NCI-H187 (cell line): ENCODE measurements at regions not wholly inside any gene's neighbourhood (a gene's known extent, or its start where the extent isn't known, plus 50 kb on each side); places are given as distances from the start of the nearest gene placed in this dataset.
"Not testable (repeated sequence)": the region's sequence is repeated elsewhere in the genome, so short reads cannot be mapped to it uniquely, and the experiment has no call there.

Experiments used
- DNase-seq, 2 experiments: peaks; one replicate each; lab custom pipeline; 2025; lab: John Stamatoyannopoulos, UW

GRCh38 chrX:63581906-63582305 is 203.1 kb downstream of the ARHGEF9 start:
- DNase-seq, result no peak

GRCh38 chrX:63581398-63581797 is 203.6 kb downstream of the ARHGEF9 start:
- no peak for DNase-seq

- DNase-seq, result no peak
These were observed 208.5 kb downstream of the ARHGEF9 start for GRCh38 chrX:63576533-63576932.

- DNase-seq, result not testable (repeated sequence)
These were observed 209.3 kb downstream of the ARHGEF9 start for GRCh38 chrX:63575700-63576099.

DNA sequence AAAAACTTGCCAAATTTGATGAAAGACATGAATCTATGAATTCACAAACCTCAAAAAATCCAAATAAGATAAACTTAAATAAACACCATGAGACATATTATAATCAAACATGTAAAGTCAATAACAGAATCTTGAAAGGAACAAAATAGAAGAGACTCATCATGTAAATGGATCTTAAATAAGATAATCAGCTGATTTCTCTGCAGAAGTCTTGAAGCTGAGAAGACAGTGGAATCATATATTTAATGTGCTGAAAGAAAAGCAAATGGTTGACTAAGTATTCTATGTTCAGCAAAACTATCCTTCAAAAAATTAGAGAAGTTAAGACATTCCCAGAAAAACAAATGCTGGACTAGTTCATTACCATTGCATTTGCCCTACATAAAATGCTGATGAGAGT is 215.7 kb upstream of the SPIN4 start:
- no peak for DNase-seq

GRCh38 chrX:63561425-63561824 is 210.3 kb upstream of the SPIN4 start:
- no peak for DNase-seq

DNA sequence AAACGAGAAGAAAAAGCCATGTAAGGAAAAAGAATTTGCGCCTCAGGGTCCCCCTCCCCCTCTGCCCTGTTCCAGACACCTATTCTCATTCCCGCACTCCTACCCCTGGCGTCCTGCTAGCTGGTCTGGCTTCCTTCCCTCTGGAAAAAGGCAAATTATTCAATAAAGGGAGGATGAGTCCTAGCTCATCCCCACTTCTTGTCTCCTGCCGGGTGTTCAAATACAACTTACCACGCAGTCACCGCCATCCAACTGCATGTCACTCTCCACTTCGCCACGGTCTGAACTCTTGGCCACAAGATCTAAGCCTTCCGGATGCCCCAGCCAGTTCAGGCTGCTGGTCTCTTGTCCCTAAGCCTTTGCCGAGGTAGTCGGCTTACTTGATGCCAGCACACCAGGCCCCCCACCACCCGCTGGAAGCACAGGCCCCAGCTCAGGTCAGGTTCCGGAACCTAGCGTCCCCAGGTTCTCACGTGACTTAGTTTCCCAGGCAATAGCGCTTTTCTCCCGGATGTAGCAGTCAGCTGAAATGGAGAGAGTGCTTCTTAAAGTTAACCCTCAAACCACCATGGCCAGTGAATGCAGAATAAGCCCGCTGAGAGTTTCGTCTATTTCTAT is 209.6 kb upstream of the SPIN4 start:
- DNase-seq, result peak in 1 of 2 experiments; percentile 15

GRCh38 chrX:63551856-63552255 is 200.7 kb upstream of the SPIN4 start:
- DNase-seq, result no peak

DNA sequence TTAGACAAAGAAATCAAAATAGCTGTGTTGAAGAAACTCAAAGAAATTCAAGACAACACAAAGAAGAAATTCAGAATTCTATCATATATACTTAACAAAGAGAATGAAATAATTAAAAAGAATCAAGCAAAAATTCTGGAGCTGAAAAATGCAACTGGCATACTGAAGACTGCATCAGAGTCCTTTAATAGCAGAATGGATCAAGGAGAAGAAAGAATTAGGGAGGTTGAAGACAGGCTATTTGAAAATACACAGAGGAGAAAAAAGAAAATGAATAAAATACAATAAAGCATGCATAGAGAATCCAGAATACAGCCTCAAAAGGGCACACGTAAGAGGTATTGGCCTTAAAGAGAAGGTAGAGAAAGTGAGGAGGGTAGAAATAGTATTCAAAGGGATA is 179.5 kb upstream of the SPIN4 start:
- DNase-seq, result no peak

DNA sequence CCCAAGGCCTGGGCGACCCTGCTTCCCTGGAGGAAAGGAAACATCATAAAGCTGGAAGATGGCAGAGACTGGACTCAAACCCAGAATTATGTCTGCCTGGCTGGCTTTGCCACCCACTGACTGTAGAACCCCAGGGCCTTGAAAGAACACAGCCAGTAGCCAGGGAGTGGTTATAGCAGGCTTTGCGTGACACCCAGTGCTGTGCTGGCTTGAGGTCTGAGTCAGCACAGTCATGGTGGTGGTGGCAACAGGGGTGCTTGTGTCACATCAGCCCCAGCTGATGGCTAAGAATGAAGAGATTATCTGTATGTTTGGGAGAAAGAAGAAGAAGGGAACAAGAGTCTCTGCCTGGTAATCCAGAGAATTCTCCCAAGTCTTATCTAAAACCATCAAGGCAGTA is 178.8 kb upstream of the SPIN4 start:
- no peak for DNase-seq

- no peak for DNase-seq
These were observed 175.7 kb upstream of the SPIN4 start for GRCh38 chrX:63526863-63527262.

- no peak for DNase-seq
These were observed 174.4 kb upstream of the SPIN4 start for GRCh38 chrX:63525491-63525890.

- not testable (repeated sequence) for DNase-seq
These were observed 168.2 kb upstream of the SPIN4 start for GRCh38 chrX:63519368-63519767.

GRCh38 chrX:63514569-63515080 is 163.5 kb upstream of the SPIN4 start:
- no peak for DNase-seq

GRCh38 chrX:63513825-63514568 is 162.9 kb upstream of the SPIN4 start:
- DNase-seq, result no peak

GRCh38 chrX:63511361-63511760 is 160.2 kb upstream of the SPIN4 start:
- DNase-seq, result no peak

DNA sequence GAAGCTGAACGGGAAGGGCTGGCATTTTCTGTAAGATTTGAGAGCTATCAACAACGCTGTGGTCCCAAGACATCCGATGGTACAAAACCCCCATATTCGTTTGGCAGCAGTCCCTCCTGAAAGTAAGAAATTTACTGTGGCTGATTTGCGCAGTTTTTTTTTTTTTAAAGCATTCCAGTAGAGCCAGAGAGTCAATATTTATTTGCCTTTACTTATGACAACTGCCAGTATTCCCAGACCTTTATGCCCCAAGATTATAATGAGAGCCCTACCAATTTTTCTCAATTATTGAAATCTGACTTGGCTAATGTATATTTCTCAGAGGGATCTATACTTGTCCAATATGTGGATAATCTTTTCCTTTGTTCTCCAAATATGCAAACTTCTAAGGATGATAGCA is 157.5 kb upstream of the SPIN4 start:
- no peak for DNase-seq

- DNase-seq, result no peak
These were observed 155.2 kb upstream of the SPIN4 start for GRCh38 chrX:63506320-63506719.

- no peak for DNase-seq
These were observed 152.4 kb upstream of the SPIN4 start for GRCh38 chrX:63503541-63503940.

- DNase-seq, result no peak
These were observed 137.6 kb upstream of the SPIN4 start for GRCh38 chrX:63488546-63489373.

DNA sequence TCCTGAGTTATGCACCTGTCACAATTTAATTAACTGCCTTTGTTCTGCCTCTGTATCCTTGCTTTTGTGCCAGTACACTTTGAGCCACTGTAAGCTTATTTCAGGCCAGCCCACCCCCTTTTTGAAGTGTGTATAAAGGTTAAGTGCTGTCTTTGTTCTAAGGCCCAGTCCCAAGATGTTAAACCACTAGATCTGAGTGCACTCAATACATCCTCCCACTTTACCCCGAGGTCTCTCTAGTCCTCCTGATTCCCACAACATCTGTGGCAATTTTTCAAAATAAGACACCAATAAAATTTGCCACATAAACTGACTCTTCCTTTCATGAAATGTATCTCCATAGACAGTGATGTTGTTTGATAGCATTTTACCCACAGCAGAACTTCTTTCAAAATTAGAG is 124.1 kb upstream of the SPIN4 start:
- no peak for DNase-seq

GRCh38 chrX:63471004-63471403 is 119.9 kb upstream of the SPIN4 start:
- DNase-seq, result no peak

DNA sequence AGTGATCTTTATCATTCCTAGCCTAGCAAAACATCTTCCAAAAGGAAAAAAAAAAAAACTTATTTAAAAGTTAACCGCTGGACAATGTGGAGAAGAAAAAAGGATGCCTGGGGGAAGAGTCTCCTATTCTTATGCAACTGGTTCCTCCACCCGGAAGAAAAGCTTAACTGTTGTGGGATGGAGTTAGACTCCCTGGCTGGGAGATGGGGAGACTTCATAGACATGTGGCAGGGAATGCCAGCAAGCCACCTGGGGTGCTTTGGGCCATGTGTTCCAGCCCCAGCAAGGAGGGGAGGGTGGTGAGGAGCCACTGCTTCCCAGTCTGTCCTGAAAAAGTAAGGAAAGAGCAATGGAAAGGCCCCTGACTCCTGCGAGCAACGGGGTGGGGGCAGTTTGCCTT is 119.4 kb upstream of the SPIN4 start:
- no peak for DNase-seq
